ENCODE measurements at regions not wholly inside any gene's neighbourhood (a gene's known extent, or its start where the extent isn't known, plus 50 kb on each side); places are given as distances from the start of the nearest gene placed in this dataset.
"Not testable (repeated sequence)": the region's sequence is repeated elsewhere in the genome, so short reads cannot be mapped to it uniquely, and the experiment has no call there.

- H3K4me1 Mint-ChIP-seq, result no peaks in the 10 kb centered on the region
- peaks cover 7% of the 10 kb centered on the region for H3K9me3 Mint-ChIP-seq
- H3K36me3 Mint-ChIP-seq (ENCODE audit: insufficient read depth), result no peaks in the 10 kb centered on the region
- ATAC-seq (replicated peaks; ENCODE audit: extremely low read depth, poor library complexity, severe bottlenecking), result no peak
- DNase-seq (ENCODE audit: low spot score in 2 of 2), result no peak
- H3K4me3 Mint-ChIP-seq, result no peak overlapping the region
- no peak overlapping the region for H3K27ac Mint-ChIP-seq (ENCODE audit: low read depth)
- peaks cover 68% of the 10 kb centered on the region for H3K27me3 Mint-ChIP-seq
These were observed 96.8 kb upstream of the ZNF92 start for GRCh38 chr7:65276822-65277221.

GRCh38 chr7:65271502-65271901 lies 102.2 kb upstream of the ZNF92 start:
- H3K9me3 Mint-ChIP-seq; H3K4me1 Mint-ChIP-seq; DNase-seq (ENCODE audit: low spot score in 2 of 2); H3K36me3 Mint-ChIP-seq (ENCODE audit: insufficient read depth); ATAC-seq (replicated peaks; ENCODE audit: extremely low read depth, poor library complexity, severe bottlenecking); H3K27ac Mint-ChIP-seq (ENCODE audit: low read depth); H3K4me3 Mint-ChIP-seq: not testable (repeated sequence)
- peaks cover 75% of the 10 kb centered on the region for H3K27me3 Mint-ChIP-seq

GRCh38 chr7:65269150-65269856 lies 104.4 kb upstream of the ZNF92 start:
- ATAC-seq (replicated peaks; ENCODE audit: extremely low read depth, poor library complexity, severe bottlenecking) (no peak), DNase-seq (ENCODE audit: low spot score in 2 of 2) (no peak)
- no peak overlapping the region for H3K27ac Mint-ChIP-seq (ENCODE audit: low read depth)
- peak overlapping the region; percentile 78 for H3K4me3 Mint-ChIP-seq
- H3K36me3 Mint-ChIP-seq (ENCODE audit: insufficient read depth), result no peaks in the 10 kb centered on the region
- peaks cover 8% of the 10 kb centered on the region for H3K4me1 Mint-ChIP-seq
- H3K9me3 Mint-ChIP-seq, result no peaks in the 10 kb centered on the region
- H3K27me3 Mint-ChIP-seq, result peaks cover 69% of the 10 kb centered on the region

GRCh38 chr7:65268782-65269149 lies 104.9 kb upstream of the ZNF92 start:
- no peak for DNase-seq (ENCODE audit: low spot score in 2 of 2)
- Mint-ChIP-seq H3K36me3 (ENCODE audit: insufficient read depth) (no peaks in the 10 kb centered on the region), H3K4me1 (peaks cover 8% of the 10 kb centered on the region), H3K4me3 (peak overlapping the region; percentile 78), H3K9me3 (no peaks in the 10 kb centered on the region), H3K27ac (ENCODE audit: low read depth) (no peak overlapping the region), H3K27me3 (peaks cover 64% of the 10 kb centered on the region)
- peak; percentile 14 for ATAC-seq (replicated peaks; ENCODE audit: extremely low read depth, poor library complexity, severe bottlenecking)

GRCh38 chr7:65265933-65266519 lies 107.6 kb upstream of the ZNF92 start:
- Mint-ChIP-seq H3K4me1 (peaks cover 8% of the 10 kb centered on the region), H3K27ac (ENCODE audit: low read depth) (no peak overlapping the region), H3K4me3 (no peak overlapping the region), H3K36me3 (ENCODE audit: insufficient read depth) (no peaks in the 10 kb centered on the region), H3K27me3 (peaks cover 36% of the 10 kb centered on the region), H3K9me3 (no peaks in the 10 kb centered on the region)
- DNase-seq (ENCODE audit: low spot score in 2 of 2), result no peak
- no peak for ATAC-seq (replicated peaks; ENCODE audit: extremely low read depth, poor library complexity, severe bottlenecking)

GRCh38 chr7:65264258-65264657 lies 109.4 kb upstream of the ZNF92 start:
- H3K27ac Mint-ChIP-seq (ENCODE audit: low read depth), result no peak overlapping the region
- H3K9me3 Mint-ChIP-seq, result no peaks in the 10 kb centered on the region
- peaks cover 5% of the 10 kb centered on the region for H3K4me1 Mint-ChIP-seq
- ATAC-seq (replicated peaks; ENCODE audit: extremely low read depth, poor library complexity, severe bottlenecking), result no peak
- DNase-seq (ENCODE audit: low spot score in 2 of 2), result no peak
- H3K4me3 Mint-ChIP-seq, result no peak overlapping the region
- no peaks in the 10 kb centered on the region for H3K36me3 Mint-ChIP-seq (ENCODE audit: insufficient read depth)
- peaks cover 21% of the 10 kb centered on the region for H3K27me3 Mint-ChIP-seq

- not testable (repeated sequence) for H3K36me3 Mint-ChIP-seq (ENCODE audit: insufficient read depth); H3K4me3 Mint-ChIP-seq; ATAC-seq (replicated peaks; ENCODE audit: extremely low read depth, poor library complexity, severe bottlenecking); H3K4me1 Mint-ChIP-seq; DNase-seq (ENCODE audit: low spot score in 2 of 2); H3K27ac Mint-ChIP-seq (ENCODE audit: low read depth); H3K27me3 Mint-ChIP-seq; H3K9me3 Mint-ChIP-seq
These were observed 113.0 kb upstream of the ZNF92 start for GRCh38 chr7:65260673-65261072.

- not testable (repeated sequence) for H3K36me3 Mint-ChIP-seq (ENCODE audit: insufficient read depth); H3K27ac Mint-ChIP-seq (ENCODE audit: low read depth); ATAC-seq (replicated peaks; ENCODE audit: extremely low read depth, poor library complexity, severe bottlenecking); H3K27me3 Mint-ChIP-seq; DNase-seq (ENCODE audit: low spot score in 2 of 2); H3K4me1 Mint-ChIP-seq; H3K4me3 Mint-ChIP-seq; H3K9me3 Mint-ChIP-seq
These were observed 113.7 kb upstream of the ZNF92 start for GRCh38 chr7:65259864-65260525.

- Mint-ChIP-seq H3K4me3 (no peak overlapping the region), H3K9me3 (no peaks in the 10 kb centered on the region), H3K27me3 (peaks cover 21% of the 10 kb centered on the region), H3K36me3 (ENCODE audit: insufficient read depth) (peaks cover 3% of the 10 kb centered on the region), H3K4me1 (peaks cover 10% of the 10 kb centered on the region), H3K27ac (ENCODE audit: low read depth) (no peak overlapping the region)
- DNase-seq (ENCODE audit: low spot score in 2 of 2), result no peak
- ATAC-seq (replicated peaks; ENCODE audit: extremely low read depth, poor library complexity, severe bottlenecking), result no peak
These were observed 119.6 kb upstream of the ZNF92 start for GRCh38 chr7:65254061-65254460.

- peaks cover 10% of the 10 kb centered on the region for H3K4me1 Mint-ChIP-seq
- H3K27me3 Mint-ChIP-seq, result peaks cover 21% of the 10 kb centered on the region
- peak overlapping the region; percentile 82 for H3K4me3 Mint-ChIP-seq
- ATAC-seq (replicated peaks; ENCODE audit: extremely low read depth, poor library complexity, severe bottlenecking) (peak; percentile 54), DNase-seq (ENCODE audit: low spot score in 2 of 2) (no peak)
- peaks cover 3% of the 10 kb centered on the region for H3K36me3 Mint-ChIP-seq (ENCODE audit: insufficient read depth)
- no peaks in the 10 kb centered on the region for H3K9me3 Mint-ChIP-seq
- H3K27ac Mint-ChIP-seq (ENCODE audit: low read depth), result no peak overlapping the region
These were observed 121.6 kb upstream of the ZNF92 start for GRCh38 chr7:65251851-65252620.

- H3K9me3 Mint-ChIP-seq, result no peaks in the 10 kb centered on the region
- ATAC-seq (replicated peaks; ENCODE audit: extremely low read depth, poor library complexity, severe bottlenecking), result no peak
- H3K27ac Mint-ChIP-seq (ENCODE audit: low read depth), result no peak overlapping the region
- no peak for DNase-seq (ENCODE audit: low spot score in 2 of 2)
- peaks cover 10% of the 10 kb centered on the region for H3K4me1 Mint-ChIP-seq
- H3K4me3 Mint-ChIP-seq, result peak overlapping the region; percentile 82
- peaks cover 21% of the 10 kb centered on the region for H3K27me3 Mint-ChIP-seq
- peaks cover 3% of the 10 kb centered on the region for H3K36me3 Mint-ChIP-seq (ENCODE audit: insufficient read depth)
These were observed 122.8 kb upstream of the ZNF92 start for GRCh38 chr7:65250697-65251395.

GRCh38 chr7:65250216-65250615 lies 123.4 kb upstream of the ZNF92 start:
- H3K27ac Mint-ChIP-seq (ENCODE audit: low read depth), result no peak overlapping the region
- DNase-seq (ENCODE audit: low spot score in 2 of 2) (no peak), ATAC-seq (replicated peaks; ENCODE audit: extremely low read depth, poor library complexity, severe bottlenecking) (no peak)
- peaks cover 10% of the 10 kb centered on the region for H3K4me1 Mint-ChIP-seq
- H3K4me3 Mint-ChIP-seq, result no peak overlapping the region
- peaks cover 21% of the 10 kb centered on the region for H3K27me3 Mint-ChIP-seq
- peaks cover 3% of the 10 kb centered on the region for H3K36me3 Mint-ChIP-seq (ENCODE audit: insufficient read depth)
- H3K9me3 Mint-ChIP-seq, result no peaks in the 10 kb centered on the region

Measured in central memory CD8-positive, alpha-beta T cell (primary cell).